IgD-negative memory B cell (primary cell): ENCODE measurements at regions not wholly inside any gene's neighbourhood (a gene's known extent, or its start where the extent isn't known, plus 50 kb on each side); places are given as distances from the start of the nearest gene placed in this dataset.
"Not testable (repeated sequence)": the region's sequence is repeated elsewhere in the genome, so short reads cannot be mapped to it uniquely, and the experiment has no call there.

Experiments
- H3K27ac Mint-ChIP-seq, 3 donors: one replicate each; pipeline ENCODE4 v1.8.0; 2020 to 2022; ENCODE audit warnings: mild to moderate bottlenecking in 3 of 3, mixed read lengths in 3 of 3, moderate library complexity in 1 of 3
- H3K27me3 Mint-ChIP-seq: one replicate; pipeline ENCODE4 v1.8.0; 2021; ENCODE audit warnings: mixed read lengths
- H3K36me3 Mint-ChIP-seq: one replicate; pipeline ENCODE4 v1.8.0; 2020; ENCODE audit warnings: mild to moderate bottlenecking, mixed read lengths
- H3K4me1 Mint-ChIP-seq, 3 donors: one replicate each; pipeline ENCODE4 v1.8.0; 2020 to 2022; ENCODE audit warnings: mixed read lengths in 3 of 3, mild to moderate bottlenecking in 1 of 3
- H3K4me3 Mint-ChIP-seq, 4 donors: one replicate each; pipeline ENCODE4 v1.8.0; 2020 to 2022; ENCODE audit warnings: mild to moderate bottlenecking in 4 of 4, mixed read lengths in 4 of 4, moderate library complexity in 3 of 4
- H3K9me3 Mint-ChIP-seq, 3 donors: one replicate each; pipeline ENCODE4 v1.8.0; 2020 to 2021; ENCODE audit warnings: mixed read lengths in 3 of 3, mild to moderate bottlenecking in 1 of 3

DNA sequence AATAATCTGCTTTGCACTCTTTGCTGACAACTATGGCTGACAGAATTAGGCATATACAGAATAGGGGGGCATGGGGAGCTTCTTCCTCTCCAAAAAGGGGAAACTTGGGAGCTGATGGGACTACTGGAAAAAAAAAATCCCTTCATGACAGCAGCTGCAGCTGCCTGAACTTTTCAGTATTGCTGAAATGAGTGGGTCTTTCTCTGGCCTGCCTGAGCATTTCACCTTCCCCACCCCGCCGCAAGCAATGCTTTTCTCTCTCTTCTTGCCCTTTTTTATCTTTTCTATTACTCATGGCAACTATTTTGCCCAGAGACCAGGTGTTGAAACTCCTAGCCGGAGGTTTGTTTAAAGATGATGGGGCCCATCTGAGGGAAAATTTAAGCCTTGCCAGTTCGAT, 244.9 kb downstream of the SEMA3D start:
- Mint-ChIP-seq H3K9me3 (peaks cover 0 to 4% (median 0%) of the 10 kb centered on the region in 3 donors), H3K27me3 (no peaks in the 10 kb centered on the region), H3K4me1 (no peaks in the 10 kb centered on the region), H3K4me3 (no peak overlapping the region), H3K36me3 (no peaks in the 10 kb centered on the region), H3K27ac (no peak overlapping the region)

- Mint-ChIP-seq H3K27ac (no peak overlapping the region), H3K4me1 (no peaks in the 10 kb centered on the region), H3K36me3 (no peaks in the 10 kb centered on the region), H3K27me3 (no peaks in the 10 kb centered on the region), H3K4me3 (no peak overlapping the region), H3K9me3 (peaks cover 0 to 4% (median 0%) of the 10 kb centered on the region in 3 donors)
Measured at GRCh38 chr7:84941291-84941690, 245.6 kb downstream of the SEMA3D start.

DNA sequence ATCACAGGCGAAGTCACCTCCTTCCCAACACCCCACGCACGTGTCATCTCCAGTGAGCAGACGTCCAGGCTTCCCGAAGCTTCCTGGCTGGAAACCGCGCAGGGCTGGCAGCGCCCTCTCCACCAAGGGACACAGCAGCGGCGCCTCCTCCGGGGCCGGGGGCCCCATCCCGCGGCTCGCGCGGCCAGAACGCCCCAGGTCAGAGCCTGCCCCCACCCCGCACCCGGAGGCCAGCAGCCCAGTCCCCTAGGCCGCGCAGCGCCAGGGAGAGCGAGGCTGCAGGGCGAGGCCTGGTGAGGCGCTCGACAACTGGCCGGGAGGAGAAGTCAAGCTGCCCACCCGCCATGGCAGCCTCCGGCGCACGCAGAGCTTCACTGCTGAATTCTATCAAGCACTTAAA, 247.0 kb downstream of the SEMA3D start:
- H3K27ac Mint-ChIP-seq = no peak overlapping the region
- no peaks in the 10 kb centered on the region for H3K4me1 Mint-ChIP-seq
- peaks cover 0 to 4% (median 3%) of the 10 kb centered on the region in 3 donors for H3K9me3 Mint-ChIP-seq
- no peaks in the 10 kb centered on the region for H3K27me3 Mint-ChIP-seq
- H3K36me3 Mint-ChIP-seq = no peaks in the 10 kb centered on the region
- no peak overlapping the region for H3K4me3 Mint-ChIP-seq

DNA sequence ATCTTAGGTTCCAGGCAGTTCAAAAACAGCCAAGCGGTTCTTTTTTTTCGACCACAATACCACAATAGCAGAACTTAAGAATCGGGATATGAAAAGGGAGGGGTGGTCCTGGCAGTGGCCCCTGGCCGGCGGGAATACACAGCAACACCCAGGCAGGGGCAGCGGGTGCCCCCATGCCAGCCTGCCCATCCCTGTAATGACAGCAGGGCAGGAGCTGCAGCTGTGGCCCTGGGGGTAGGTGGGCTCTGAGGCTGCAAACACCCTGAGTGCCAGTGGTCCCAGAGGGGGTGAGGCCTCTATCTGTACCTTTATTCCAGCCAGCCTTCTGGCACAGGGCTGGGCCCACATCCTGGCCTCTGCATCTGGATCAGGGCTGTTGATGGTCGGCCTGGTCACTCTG, 247.4 kb downstream of the SEMA3D start:
- H3K4me3 Mint-ChIP-seq = no peak overlapping the region

DNA sequence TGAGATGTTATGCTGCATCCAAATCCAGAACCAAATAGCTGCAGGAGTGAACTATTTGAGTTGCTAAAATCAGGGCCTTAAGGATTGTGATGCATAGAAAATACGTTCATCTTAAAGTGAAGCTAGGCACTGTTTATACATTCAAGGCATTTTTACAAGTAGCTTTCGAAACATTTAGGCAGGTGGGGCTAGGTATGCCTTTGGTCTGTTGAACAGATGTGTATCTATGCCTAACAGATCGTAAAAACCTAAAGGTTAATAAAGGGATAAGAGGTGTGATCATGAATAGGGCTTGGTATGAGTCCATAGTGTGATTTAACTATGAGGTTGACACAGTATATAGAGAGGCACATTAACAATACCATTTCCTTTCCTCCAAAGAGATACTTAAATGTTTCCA, 262.5 kb downstream of the SEMA3D start:
- H3K27me3 Mint-ChIP-seq = no peaks in the 10 kb centered on the region
- no peaks in the 10 kb centered on the region for H3K36me3 Mint-ChIP-seq

More for the DNA sequence above, 247.4 kb downstream of the SEMA3D start:
- Mint-ChIP-seq H3K4me1 (no peaks in the 10 kb centered on the region), H3K27me3 (no peaks in the 10 kb centered on the region), H3K36me3 (no peaks in the 10 kb centered on the region), H3K27ac (no peak overlapping the region), H3K9me3 (peaks cover 0 to 4% (median 4%) of the 10 kb centered on the region in 3 donors)

GRCh38 chr7:84923348-84923747, 263.5 kb downstream of the SEMA3D start:
- no peak overlapping the region for H3K4me3 Mint-ChIP-seq
- H3K4me1 Mint-ChIP-seq = no peaks in the 10 kb centered on the region
- peaks cover 2% of the 10 kb centered on the region for H3K36me3 Mint-ChIP-seq
- H3K9me3 Mint-ChIP-seq = peaks cover 2 to 4% (median 3%) of the 10 kb centered on the region in 3 donors
- H3K27ac Mint-ChIP-seq = no peak overlapping the region
- no peaks in the 10 kb centered on the region for H3K27me3 Mint-ChIP-seq

More for the DNA sequence above, 262.5 kb downstream of the SEMA3D start:
- Mint-ChIP-seq H3K9me3 (peaks cover 2 to 4% (median 3%) of the 10 kb centered on the region in 3 donors), H3K4me3 (no peak overlapping the region), H3K4me1 (no peaks in the 10 kb centered on the region), H3K27ac (no peak overlapping the region)

GRCh38 chr7:84921154-84921553, 265.7 kb downstream of the SEMA3D start:
- H3K36me3 Mint-ChIP-seq = peaks cover 2% of the 10 kb centered on the region
- H3K4me1 Mint-ChIP-seq = no peaks in the 10 kb centered on the region
- H3K27ac Mint-ChIP-seq = no peak overlapping the region
- H3K4me3 Mint-ChIP-seq = no peak overlapping the region
- no peaks in the 10 kb centered on the region for H3K27me3 Mint-ChIP-seq
- H3K9me3 Mint-ChIP-seq = peaks cover 2 to 8% (median 3%) of the 10 kb centered on the region in 3 donors

- H3K27me3 Mint-ChIP-seq, H3K27ac Mint-ChIP-seq, H3K4me3 Mint-ChIP-seq, H3K36me3 Mint-ChIP-seq, H3K4me1 Mint-ChIP-seq: not testable (repeated sequence)
- H3K9me3 Mint-ChIP-seq = peaks cover 2 to 10% (median 3%) of the 10 kb centered on the region in 3 donors
Measured at GRCh38 chr7:84916973-84917372, 269.9 kb downstream of the SEMA3D start.

DNA sequence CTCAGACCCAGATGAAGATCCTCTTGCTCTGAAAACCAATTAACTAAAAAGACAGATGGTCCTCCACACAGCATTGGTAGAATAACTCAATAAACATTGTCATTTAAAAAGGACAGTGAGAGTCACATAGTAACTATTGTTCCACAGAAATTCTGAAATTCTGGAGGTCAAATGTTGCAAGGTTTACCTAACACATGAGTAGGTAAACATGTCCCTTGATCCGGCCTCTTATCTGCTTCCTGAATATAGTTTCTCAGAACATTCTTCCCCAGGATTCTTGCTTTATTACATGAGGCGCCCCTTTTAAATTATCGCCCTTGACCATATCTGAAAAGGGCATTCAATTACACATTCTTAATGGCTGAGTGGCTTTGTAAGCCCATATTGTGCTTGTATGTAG, 270.7 kb downstream of the SEMA3D start:
- H3K36me3 Mint-ChIP-seq = peaks cover 2% of the 10 kb centered on the region
- peaks cover 2 to 9% (median 3%) of the 10 kb centered on the region in 3 donors for H3K9me3 Mint-ChIP-seq
- no peaks in the 10 kb centered on the region for H3K4me1 Mint-ChIP-seq
- no peak overlapping the region for H3K4me3 Mint-ChIP-seq
- no peaks in the 10 kb centered on the region for H3K27me3 Mint-ChIP-seq
- peak overlapping the region in 1 of 3 donors; percentile 24 for H3K27ac Mint-ChIP-seq

- peaks cover 2% of the 10 kb centered on the region for H3K36me3 Mint-ChIP-seq
- H3K27me3 Mint-ChIP-seq = no peaks in the 10 kb centered on the region
- no peak overlapping the region for H3K4me3 Mint-ChIP-seq
- no peak overlapping the region for H3K27ac Mint-ChIP-seq
- peaks cover under 1 to 6% (median 2%) of the 10 kb centered on the region in 3 donors for H3K9me3 Mint-ChIP-seq
- H3K4me1 Mint-ChIP-seq = no peaks in the 10 kb centered on the region
Measured at GRCh38 chr7:84914598-84914997, 272.3 kb downstream of the SEMA3D start.

GRCh38 chr7:84913731-84914130, 273.1 kb downstream of the SEMA3D start:
- Mint-ChIP-seq H3K27ac (no peak overlapping the region), H3K4me1 (no peaks in the 10 kb centered on the region), H3K27me3 (no peaks in the 10 kb centered on the region), H3K36me3 (no peaks in the 10 kb centered on the region), H3K4me3 (no peak overlapping the region), H3K9me3 (peaks cover 2 to 6% (median 4%) of the 10 kb centered on the region in 3 donors)

GRCh38 chr7:84912993-84913635, 273.7 kb downstream of the SEMA3D start:
- H3K36me3 Mint-ChIP-seq = no peaks in the 10 kb centered on the region
- peaks cover 2 to 6% (median 4%) of the 10 kb centered on the region in 3 donors for H3K9me3 Mint-ChIP-seq
- no peak overlapping the region for H3K27ac Mint-ChIP-seq
- no peaks in the 10 kb centered on the region for H3K4me1 Mint-ChIP-seq
- no peaks in the 10 kb centered on the region for H3K27me3 Mint-ChIP-seq
- H3K4me3 Mint-ChIP-seq = no peak overlapping the region

DNA sequence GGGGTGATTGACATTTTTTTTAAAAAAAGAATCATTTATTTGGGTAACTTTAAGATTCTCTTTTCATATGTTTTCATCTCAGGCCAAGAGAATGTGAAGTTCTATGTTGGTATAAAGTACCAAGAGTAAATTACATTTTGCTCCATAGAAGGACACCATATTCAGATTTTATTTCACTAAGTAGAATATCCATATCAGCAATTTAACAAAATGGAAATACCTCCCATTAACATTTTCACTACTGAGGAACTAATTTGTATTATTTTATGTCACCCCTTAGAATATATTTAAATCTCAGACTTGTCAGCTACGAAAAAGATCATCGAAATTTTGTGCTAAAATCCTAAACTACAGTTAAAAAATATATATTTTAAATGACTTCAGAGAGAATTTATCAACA, 274.3 kb downstream of the SEMA3D start:
- no peaks in the 10 kb centered on the region for H3K36me3 Mint-ChIP-seq
- no peaks in the 10 kb centered on the region for H3K4me1 Mint-ChIP-seq
- H3K9me3 Mint-ChIP-seq = peaks cover 2 to 6% (median 4%) of the 10 kb centered on the region in 3 donors
- H3K27me3 Mint-ChIP-seq = no peaks in the 10 kb centered on the region
- H3K4me3 Mint-ChIP-seq = no peak overlapping the region
- no peak overlapping the region for H3K27ac Mint-ChIP-seq

- Mint-ChIP-seq H3K4me1 (no peaks in the 10 kb centered on the region), H3K9me3 (peaks cover 2 to 4% (median 2%) of the 10 kb centered on the region in 3 donors), H3K4me3 (no peak overlapping the region), H3K27ac (no peak overlapping the region), H3K27me3 (no peaks in the 10 kb centered on the region), H3K36me3 (no peaks in the 10 kb centered on the region)
Measured at GRCh38 chr7:84912018-84912417, 274.8 kb downstream of the SEMA3D start.

DNA sequence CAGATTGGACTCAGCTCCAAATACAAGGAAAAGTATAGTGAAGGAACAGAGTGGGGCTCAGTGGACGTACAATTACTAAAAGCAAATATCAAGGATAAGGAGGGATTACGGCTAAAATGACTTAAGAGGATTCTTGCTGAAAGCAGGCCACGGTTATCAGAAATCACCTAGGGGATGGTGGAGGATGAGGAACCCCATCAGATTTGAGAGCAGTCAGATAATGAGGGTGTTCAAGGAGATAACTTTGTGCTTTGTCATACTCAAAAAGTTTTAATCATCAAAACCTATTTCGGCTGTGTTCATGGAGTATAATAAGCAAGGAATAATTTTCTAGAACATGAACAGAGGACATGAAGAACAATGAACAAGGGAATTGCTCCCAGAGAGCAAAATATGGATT, 275.8 kb downstream of the SEMA3D start:
- H3K4me3 Mint-ChIP-seq = no peak overlapping the region

GRCh38 chr7:84910322-84910721, 276.5 kb downstream of the SEMA3D start:
- H3K9me3 Mint-ChIP-seq, H3K4me1 Mint-ChIP-seq, H3K27me3 Mint-ChIP-seq, H3K36me3 Mint-ChIP-seq, H3K27ac Mint-ChIP-seq, H3K4me3 Mint-ChIP-seq: not testable (repeated sequence)

More for the DNA sequence above, 275.8 kb downstream of the SEMA3D start:
- Mint-ChIP-seq H3K27ac (no peak overlapping the region), H3K4me1 (no peaks in the 10 kb centered on the region), H3K36me3 (no peaks in the 10 kb centered on the region), H3K27me3 (no peaks in the 10 kb centered on the region), H3K9me3 (peaks cover 2 to 4% (median 4%) of the 10 kb centered on the region in 3 donors)
